NOMO-1 treated with dmso at 0.1 percent for 144 hours (cell line): ENCODE measurements at regions not wholly inside any gene's neighbourhood (a gene's known extent, or its start where the extent isn't known, plus 50 kb on each side); places are given as distances from the start of the nearest gene placed in this dataset.
"Not testable (repeated sequence)": the region's sequence is repeated elsewhere in the genome, so short reads cannot be mapped to it uniquely, and the experiment has no call there.

ENCODE experiments used
- DNase-seq: peaks from one replicate; lab custom pipeline; 2025; ENCODE audit not compliant: unreplicated experiment; lab: John Stamatoyannopoulos, UW

GRCh38 chr4:30869387-30869786, 149.2 kb downstream of the PCDH7 start:
- not testable (repeated sequence) for DNase-seq

DNA sequence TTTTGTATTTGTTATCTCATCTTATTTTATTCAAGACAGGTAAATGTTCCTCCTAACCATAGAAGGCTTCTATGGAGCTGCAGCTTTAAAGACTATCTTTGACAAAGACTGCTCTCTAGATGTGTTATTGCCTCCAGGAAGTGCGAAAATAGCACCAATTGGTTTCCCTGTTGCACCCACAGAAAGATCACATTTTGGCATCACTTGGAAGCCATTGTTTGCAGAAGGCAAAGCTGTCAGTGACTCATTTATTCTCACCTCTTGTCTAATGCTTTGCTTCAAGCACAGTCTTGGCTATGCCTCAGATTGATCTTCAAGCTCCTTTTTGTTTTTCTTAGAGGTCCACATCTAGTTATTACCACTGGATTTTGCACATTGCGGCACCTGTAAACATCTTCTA, 150.3 kb downstream of the PCDH7 start:
- DNase-seq = no peak

GRCh38 chr4:30875658-30876269, 155.6 kb downstream of the PCDH7 start:
- no peak for DNase-seq

GRCh38 chr4:30879855-30880598, 159.9 kb downstream of the PCDH7 start:
- no peak for DNase-seq

GRCh38 chr4:30881985-30882384, 161.8 kb downstream of the PCDH7 start:
- no peak for DNase-seq

DNA sequence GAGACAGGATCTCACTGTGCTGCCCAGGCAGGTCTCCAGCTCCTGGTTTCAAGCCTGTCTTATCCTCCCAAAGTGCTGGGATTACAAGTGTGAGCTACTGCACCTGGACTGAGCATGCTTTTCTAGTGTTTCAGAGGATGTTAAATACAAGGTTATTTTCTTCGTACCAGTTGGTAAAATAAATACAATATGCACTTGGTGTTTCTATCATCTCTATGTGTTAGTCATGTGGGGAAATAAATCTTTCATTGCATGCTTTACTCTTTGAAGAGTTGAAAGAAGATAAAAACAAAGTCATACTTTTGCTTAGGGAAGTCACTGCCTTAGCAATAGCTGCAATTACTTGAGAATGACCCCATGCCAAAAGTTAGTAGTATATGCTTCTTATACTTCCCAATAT, 162.3 kb downstream of the PCDH7 start:
- DNase-seq = no peak

GRCh38 chr4:30882995-30883675, 163.0 kb downstream of the PCDH7 start:
- no peak for DNase-seq

- no peak for DNase-seq
These were observed 181.6 kb downstream of the PCDH7 start for GRCh38 chr4:30901461-30902451.

- DNase-seq = no peak
These were observed 183.5 kb downstream of the PCDH7 start for GRCh38 chr4:30903502-30904214.

GRCh38 chr4:30904215-30904555, 184.0 kb downstream of the PCDH7 start:
- DNase-seq = no peak

DNA sequence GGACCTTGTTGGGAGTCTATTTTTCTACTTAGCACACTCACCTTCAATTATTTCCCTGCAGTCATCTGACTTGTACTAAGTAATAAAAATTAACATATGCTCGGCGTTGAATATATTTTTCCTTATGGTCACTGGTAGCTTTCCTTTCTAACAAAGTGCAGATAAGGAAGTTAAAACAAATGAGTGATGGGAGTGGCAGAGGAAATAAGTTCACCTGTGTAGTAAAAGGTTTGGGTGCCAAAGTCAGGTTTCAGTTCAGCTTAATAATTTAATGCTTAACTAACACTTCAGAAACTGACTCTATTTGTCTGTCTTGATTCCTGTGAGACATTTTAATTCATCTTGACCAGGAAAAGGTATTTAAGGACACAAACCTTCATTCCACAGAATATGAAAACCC, 184.4 kb downstream of the PCDH7 start:
- DNase-seq = no peak

- no peak for DNase-seq
These were observed 192.0 kb downstream of the PCDH7 start for GRCh38 chr4:30912098-30912714.

- no peak for DNase-seq
These were observed 196.4 kb downstream of the PCDH7 start for GRCh38 chr4:30916337-30917274.

DNA sequence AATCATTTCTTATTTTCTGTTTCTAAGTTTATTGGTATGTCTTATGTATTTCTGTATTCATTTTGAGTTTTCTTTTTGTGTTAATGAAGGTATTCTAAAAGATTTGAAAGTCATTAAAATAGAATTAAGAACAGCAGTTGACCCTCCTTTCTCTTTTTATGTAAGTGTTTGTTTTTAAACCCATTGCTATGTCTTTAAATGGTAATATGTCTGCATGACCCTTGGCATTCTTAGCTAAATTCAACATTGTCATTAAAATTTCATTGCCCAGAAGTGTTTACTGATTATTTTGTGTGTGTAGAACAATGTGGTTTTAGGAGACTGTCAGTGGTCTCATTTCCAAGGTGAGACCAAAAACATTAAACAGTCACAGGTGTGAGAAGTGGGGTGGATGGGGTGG, 197.8 kb downstream of the PCDH7 start:
- no peak for DNase-seq

- DNase-seq = no peak
These were observed 199.3 kb downstream of the PCDH7 start for GRCh38 chr4:30919458-30919857.

DNA sequence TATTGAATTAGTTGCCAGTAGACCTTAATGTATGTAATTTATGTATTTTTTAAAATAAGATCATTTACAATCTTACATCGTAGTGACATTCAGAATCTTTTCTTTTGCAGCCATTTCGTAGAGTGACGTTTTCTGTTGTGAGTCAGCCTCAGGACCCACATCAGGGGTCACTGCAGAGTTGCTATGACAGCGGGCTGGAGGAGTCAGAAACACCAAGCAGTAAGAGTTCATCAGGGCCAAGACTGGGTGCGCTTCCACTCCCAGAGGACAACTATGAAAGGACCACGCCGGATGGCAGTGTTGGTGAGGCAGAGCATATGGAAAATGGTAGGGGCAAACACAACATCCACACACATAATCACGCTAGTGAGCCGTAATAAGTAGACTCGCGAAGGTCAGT, 199.9 kb downstream of the PCDH7 start:
- no peak for DNase-seq

GRCh38 chr4:30922625-30923024, 202.5 kb downstream of the PCDH7 start:
- no peak for DNase-seq

DNA sequence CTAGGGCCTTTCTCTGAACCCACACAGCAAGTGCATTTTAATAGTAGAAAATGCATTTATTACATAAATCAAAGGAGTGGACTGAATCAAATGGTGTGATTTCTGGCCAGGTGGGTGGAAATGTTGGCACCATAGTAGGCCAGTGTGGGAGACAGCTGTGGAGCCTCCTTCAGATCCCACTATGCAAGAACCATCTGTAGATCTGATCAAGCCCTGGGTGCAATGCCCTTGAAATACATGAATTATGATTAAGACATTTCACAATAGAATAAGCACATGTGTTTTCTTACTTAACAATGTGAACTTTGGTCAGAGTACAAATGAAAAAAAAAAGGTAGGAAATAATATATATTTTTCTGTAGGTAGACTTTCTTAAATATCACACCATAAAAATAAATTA, 204.3 kb downstream of the PCDH7 start:
- DNase-seq = no peak

GRCh38 chr4:30929649-30930048, 209.5 kb downstream of the PCDH7 start:
- no peak for DNase-seq
